ENCODE measurements at regions not wholly inside any gene's neighbourhood (a gene's known extent, or its start where the extent isn't known, plus 50 kb on each side); places are given as distances from the start of the nearest gene placed in this dataset.
A peak's percentile ranks its signal among the peaks of the same experiment; 100 is the strongest.

DNA sequence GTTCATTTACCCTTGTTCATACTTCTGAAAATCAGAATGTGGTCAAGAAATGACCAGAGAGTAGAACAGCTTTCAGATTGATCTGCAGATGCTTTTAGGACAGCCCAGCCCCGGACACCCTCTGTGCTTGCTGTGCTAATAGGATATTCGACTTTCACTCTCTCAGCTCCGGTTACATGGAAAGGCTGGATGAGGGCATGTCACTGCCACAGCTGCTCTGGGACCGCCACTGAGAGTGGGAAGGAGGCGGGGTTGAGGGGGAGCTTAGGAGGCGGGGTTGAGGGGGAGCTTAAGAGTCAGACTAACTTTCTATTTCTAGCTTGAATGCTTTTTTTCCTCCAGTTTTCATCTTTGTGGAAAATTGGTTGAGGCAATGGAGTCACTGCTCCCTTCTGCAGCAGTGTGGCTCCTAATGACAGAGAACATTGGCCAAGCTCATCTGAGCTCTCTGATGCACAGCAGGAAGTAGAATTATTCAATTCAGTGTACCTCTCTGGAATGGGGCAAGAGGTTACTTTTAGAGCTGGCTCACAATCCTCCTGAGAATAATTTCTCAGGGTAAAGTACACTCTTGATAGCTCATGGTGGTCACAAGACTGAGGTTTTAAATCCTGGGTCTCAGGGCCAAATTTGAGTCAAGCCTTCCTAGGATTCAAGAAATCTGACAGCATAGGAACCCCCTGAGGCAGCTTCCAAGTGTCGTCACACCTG, 74.6 kb upstream of the NPAS1 start:
- DNase-seq (ENCODE audit: low spot score), result peak; percentile 77

DNA sequence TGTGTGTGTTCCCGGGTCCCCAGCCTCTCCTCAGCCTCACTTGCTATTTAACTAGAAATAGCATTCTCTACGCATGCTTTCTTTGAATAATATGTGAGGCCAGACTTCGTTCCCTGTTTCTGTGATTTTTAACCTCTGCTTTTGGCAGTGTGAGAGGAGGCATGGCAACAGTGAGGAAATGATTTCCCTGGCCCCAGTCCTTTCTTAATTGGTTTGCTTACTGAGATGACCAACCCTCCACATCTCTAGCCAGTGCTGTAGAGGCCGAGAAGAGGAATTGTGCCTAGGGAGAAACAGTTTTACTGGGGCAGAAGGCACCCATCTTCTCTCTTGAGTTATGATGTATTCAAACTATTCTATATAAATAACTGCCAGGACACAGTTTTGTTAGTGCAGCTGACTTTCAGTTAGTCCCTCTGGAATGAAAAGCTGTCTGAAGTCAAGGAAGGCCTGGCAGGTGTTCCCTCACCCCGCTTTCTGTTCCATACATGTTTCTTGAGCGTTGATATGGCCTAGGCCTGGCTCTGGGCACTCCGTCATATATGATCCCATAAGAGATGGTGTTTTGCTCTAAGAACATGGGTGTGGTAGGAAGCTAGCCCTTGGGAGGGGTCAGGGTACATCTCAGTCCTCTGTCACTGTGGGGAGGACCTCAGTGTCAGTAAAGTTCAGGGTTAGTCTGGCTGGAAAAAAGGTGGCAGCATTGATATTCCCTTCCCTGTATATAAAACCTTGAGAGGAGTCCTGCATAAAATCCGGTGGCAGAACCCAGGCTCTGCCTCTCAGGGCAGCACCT, 73.7 kb upstream of the NPAS1 start:
- DNase-seq (ENCODE audit: low spot score), result peak; percentile 34

DNA sequence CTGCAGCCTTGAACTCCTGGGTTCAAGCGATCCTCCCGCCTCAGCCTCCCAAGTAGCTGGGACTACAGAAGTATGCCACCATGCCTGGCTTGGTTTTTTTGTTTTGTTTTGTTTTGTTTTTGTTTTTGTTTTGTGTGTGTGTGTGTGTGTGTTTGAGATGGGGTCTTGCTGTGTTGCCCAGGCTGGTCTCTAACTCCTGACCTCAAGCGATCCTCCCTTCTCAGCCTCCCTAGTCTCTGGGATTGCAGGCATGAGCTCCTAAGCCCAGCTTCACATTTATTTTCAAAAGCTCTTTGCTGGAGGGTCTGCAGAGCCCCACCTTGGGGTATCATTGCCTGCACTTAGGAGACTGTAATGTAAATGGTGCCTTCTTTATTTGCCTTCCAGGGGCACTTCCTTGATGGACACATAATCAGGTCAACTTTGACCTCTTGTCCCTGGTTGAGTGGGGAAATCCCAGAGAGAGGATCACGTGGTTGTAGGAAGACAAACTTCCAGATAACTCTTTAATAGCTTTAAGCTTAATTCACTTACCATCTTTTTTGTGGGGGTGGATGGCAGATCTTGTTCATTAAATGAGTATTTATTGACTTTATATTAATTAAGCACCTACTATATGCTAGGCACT, 72.9 kb upstream of the NPAS1 start:
- no peak for DNase-seq (ENCODE audit: low spot score)

DNA sequence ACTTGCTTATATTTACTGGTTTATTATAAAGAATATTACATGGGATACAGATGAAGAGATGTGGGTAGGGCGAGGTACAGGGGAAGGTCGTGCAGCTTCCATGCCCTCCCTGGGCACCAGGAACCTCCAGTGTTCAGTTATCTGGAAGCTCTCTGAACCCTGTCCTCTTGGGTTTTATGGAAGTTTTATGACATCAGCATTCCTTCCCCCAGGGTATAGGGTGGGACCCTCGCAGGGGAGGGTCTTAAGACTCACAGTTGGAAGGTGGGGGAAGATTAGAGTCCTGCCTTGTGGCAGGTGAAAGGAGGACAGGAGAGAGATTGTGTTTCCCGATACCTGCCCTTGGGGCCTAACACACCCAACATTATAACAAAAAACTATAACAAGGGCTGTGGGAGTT, 71.8 kb upstream of the NPAS1 start:
- DNase-seq (ENCODE audit: low spot score), result no peak

DNA sequence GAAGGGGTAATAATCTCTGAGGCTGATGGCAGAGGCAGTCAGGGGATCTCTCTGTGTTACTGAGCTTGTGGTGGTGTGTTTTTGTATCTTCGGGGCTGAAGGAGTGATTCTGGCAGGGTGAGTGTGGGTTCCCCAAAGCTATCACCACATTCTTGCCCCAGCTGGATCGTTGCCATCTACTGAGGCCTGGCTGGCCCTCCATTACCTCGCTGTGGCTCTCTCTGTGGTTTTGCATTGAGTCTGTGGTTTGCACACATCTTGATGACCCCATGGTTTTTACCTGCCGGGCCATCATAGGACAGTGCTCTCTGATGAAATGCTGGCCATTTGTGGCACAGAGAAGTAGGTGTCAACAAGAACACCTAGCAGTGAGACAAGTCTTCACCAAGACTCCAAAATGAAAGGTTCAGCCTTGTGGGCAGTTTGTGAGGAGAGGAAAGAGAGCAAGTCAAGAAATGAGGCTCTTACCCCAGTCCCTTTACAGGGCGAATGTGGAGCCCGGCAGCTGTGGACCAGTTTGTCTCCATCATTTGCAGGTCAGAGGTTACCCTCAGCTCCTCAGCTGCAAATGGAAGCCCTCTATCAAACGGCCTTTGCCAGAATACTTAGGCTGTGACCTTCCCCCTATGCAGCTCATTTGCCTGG, 69.0 kb upstream of the NPAS1 start:
- DNase-seq (ENCODE audit: low spot score), result no peak

DNA sequence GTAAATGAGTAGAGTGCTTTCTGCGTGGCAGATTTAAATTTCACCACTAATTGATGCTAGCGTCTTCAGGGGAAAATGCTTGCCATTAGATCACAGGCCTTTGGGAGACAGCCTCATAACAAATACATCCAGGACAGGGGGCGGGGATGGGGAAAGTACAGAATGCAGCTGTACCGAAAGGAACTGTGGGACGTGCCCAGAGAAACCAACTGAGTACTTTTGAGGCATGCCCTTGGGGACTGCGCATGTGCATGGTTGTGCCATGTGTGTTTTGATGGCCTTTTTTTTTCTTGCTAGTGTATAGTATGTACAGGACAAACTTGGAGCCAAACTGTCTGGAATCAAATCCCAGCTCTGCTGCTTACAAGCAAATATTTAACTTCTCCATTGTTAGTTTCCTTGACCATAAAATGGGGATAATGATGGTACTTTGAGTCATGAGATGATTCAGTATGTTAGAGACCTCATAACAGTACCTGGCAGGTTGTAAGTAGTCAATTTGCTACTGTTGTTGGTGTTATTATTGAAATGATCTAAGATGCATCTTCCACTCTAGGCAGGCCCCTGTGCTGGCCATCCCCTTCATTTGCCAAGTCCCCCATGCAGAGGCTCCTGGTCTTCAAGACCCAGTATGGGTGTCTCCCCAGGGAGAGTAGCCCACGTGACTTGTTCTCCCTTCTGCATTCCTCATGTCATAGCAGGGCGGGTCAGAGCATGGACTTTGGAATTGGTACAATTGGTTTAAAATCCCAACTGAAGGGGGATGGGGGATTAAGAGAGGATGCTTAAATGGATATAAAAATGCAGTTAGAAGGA, 68.3 kb upstream of the NPAS1 start:
- DNase-seq (ENCODE audit: low spot score), result peak; percentile 45

DNA sequence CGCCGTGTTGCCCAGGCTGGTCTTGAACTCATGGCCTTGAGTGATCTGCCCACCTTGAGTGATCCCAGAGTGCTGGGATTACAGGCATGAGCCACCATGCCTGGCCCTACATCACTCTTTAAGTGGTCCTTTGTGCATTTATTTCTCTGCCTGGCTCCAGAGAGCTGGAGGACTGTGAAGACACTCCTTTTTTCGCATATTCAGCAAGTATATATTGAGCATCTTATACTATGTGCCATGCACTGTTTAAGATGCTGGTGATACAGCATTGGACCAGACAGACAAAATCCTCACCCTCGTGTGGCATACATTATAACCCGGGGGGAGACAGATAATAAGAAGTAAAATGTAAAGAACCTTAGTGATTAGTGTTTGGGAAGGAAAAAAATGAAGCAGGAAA, 66.8 kb upstream of the NPAS1 start:
- no peak for DNase-seq (ENCODE audit: low spot score)

DNA sequence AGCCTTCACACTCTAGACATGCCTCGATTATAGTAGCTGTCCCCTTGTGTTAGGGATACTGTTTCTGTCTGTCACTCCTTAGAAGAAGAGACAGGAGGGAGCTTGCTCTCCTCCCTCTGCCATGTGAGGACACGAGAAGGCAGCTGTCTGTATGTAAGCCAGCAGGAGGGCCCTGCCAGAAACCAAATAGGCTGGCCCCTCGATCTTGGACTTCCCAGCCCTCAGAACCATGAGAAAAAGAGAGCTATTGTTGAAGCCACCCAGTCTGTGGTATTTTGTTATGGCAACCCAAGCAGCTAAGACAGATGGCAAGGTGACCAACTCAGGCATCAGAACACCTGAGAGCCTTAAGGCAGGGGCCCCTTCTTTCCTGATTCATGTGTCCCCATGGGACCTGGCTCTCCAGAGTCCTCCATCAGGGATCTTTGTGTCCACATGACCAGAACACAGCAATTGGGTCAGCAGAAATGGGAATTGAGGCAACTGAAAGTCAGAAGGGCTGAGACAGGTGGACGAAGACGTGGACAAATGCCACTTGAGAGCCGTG, 65.6 kb upstream of the NPAS1 start:
- no peak for DNase-seq (ENCODE audit: low spot score)

DNA sequence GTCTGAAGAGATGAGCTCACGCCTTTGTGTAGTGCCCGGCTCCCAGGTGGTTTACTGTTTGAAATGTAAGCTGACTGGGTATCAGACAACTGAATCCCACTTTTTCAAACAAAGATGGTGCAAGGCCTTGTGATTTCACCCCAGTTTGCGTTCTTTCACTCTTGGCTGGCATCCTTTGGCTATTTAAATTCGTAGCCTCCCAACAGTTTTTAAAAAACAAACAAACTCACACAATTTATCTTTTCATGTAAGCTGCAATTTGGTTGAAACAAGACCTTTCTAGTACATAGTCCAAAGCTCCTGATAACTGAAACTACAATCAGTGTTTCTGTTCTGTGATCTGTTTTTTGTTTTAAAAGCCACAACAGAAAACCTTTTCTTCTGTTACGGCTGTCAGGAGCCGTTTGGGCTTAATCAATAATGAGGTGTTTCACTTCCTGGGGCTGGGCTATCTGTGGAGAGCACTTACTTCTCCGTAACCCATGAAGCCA, 65.1 kb upstream of the NPAS1 start:
- no peak for DNase-seq (ENCODE audit: low spot score)

DNA sequence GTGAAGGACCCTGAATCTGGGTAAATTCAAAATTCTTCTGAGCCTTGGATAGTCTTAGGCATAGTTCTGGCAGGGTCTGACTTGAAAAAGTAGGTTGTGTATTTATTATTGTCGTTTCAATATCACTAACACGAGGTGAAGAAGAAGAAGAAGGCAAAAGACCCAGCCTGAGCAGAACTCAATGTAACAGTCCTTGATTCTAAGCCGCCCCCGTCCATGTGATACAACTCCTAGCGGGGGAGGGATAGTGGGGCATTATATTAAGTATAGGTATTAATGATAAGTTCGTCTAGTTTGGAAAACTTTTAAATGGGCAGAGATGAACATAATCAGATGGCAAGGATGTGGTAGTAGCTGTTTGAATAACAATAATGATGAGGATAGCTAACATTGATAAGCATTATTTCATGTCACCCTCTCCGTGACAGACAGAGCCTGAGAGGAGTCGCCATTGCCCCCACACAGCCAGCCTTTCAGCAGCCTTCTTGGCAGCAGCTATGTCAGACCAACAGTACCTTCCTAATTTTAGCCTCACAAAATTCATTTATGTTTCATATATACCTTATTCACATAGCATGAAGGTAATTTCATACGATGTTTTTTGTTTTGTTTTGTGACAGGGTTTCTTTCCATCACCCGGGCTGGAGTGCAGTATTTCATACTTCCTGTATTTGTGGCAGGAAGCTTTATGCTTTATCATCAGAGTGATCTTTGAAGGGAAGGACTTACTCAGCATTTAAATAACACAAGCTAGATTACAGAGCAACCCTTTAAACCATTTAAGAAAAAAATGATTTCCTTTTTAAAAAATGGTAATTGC, 64.4 kb upstream of the NPAS1 start:
- DNase-seq (ENCODE audit: low spot score), result no peak

DNA sequence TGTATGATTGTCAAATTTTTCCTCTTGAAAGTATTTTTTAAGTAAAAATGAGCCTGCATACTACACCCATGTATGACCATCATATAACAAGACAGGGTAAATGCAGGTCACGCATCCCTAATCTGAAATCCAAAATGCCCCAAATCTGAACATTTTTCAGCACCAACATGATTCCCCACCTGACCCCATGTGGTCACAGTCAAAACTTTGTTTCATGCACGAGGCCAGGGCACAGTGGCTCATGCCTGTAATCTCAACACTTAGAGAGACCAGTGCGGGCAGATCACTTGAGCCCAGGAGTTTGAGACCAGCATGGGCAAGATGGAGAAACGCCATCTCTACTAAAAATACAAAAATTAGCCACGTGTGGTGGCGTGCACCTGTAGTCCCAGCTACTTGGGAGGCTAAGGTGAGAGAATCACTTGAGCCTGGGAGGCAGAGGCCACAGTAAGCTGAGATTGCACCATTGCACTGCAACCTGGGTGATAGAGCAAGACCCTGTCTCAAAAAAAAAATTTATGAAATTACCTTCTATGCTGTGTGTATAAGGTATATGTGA, 63.7 kb upstream of the NPAS1 start:
- DNase-seq (ENCODE audit: low spot score), result no peak

DNA sequence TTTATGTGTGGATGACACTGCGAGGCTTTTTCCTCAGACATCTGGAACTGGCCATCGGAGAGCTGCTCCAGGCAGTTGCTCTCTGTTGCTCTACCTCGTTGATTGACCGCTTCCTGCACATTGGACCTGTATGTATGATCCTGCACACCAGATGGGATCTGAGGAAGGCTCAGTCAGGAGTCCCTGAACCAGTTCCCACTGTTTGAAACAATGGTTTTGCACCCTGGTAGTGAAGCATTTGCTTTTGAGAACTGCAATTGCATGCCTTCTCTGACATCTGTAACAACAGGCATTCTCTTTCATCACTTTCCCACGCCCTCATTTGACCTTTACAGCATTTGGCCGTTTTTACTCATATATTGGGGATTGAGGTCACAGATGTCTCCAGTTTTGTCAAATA, 61.1 kb upstream of the NPAS1 start:
- no peak for DNase-seq (ENCODE audit: low spot score)

DNA sequence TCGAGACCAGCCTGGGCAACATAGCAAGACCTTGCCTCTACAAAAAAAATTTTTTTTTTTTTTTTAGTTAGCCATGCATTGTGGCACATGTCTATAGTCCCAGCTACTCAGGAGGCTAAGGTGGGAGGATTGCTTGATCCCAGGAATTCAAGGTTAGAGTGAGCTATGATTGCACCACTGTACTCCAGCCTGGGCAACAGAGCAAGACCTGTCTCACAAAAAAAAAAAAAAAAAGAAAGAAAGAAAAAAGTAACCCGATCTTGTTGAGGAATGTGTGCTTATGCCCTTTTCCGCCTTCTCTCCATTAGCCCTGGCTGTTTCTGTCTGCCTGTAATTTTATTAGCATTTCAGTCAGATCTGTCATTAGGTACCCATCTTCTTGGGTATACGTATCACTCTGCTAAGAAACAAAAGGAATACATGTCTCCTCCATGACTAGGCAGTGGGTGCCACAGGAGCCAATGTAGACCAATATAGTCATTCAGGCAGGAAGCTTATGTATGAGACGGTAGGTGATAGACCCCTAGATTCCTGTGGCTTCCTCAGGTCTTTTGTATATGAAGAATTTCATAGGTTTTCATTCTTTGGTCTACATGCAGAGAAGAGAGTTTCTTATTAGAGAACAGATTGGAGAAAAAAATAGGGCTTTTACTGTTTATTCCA, 59.6 kb upstream of the NPAS1 start:
- no peak for DNase-seq (ENCODE audit: low spot score)

DNA sequence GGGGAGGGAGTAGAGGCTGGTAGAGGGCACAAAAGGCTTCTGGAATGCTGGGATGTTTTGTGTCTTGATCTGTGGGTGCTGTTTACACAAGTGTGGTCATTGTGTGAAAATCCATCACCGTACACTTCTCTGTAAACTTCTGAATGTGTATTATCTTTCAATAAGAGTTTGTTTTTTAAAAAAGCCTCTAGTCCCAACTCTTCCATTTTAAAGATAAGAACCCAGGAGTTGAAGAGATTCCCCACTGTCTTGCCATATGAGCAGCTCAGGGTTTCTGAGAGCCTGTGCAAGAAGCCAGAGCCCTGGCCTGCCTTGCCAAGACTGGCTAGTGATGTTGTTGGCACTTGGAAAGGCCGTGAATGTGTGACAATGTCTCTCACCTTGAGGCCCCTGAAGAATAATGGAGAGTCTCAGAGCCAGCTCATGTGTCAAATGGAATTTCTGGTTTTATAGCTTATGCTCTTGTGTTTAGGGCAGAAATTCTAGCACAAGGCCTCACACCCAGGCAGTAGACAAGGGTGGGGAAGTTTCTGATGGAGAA, 57.5 kb upstream of the NPAS1 start:
- no peak for DNase-seq (ENCODE audit: low spot score)

DNA sequence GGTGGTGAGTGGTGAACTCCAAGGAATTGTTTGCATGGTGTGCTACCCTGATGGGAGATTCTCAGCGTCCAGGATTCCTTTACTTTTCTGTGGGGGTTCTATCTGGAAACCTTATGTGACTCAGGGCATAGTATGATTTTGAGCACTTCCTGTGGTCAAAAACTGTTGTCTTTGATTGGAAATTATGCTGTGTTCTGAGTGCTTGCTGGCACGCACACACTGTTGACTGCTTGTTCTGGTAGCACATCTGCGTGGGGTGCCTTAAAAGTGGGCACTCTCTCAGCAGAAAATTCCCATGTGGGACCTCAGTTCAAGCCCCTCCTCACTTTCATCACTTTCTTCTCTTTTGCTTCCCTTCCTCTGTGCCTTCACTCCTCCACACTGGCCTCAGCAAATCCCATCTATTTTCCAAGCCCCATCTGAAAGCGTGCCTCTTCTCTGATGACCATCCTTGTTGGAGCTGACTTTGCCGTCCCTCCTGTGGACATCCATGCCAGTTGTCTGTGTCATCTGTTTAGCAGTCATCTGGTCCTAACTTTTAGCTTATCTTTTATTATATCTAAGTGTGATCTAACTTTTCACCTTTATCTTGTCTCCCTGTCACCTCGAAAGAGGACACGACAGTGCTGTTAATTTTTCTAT, 56.4 kb upstream of the NPAS1 start:
- peak; percentile 46 for DNase-seq (ENCODE audit: low spot score)

DNA sequence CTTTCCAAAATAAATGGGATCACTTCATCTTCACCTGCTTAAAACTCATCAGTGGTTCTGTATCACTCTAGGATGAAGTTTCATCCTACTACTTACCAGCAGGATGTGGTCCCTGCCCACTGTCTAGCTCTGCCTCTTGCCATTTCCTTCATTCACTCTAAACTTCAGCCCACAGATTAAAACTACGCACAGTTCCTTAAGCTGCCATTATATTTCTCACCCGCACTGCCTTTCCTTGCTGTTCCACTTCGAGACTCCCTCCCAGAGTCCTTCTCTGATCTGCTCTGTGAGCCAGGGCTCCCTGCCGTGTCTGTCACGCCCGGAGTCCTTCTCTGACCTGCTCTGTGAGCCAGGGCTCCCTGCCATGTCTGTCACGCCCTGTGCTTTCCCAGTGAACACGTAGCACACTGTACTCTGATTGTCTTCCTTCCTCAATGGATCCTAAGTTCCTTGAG, 52.0 kb upstream of the NPAS1 start:
- no peak for DNase-seq (ENCODE audit: low spot score)
